Common myeloid progenitor, CD34-positive (primary cell): ENCODE measurements at regions not wholly inside any gene's neighbourhood (a gene's known extent, or its start where the extent isn't known, plus 50 kb on each side); places are given as distances from the start of the nearest gene placed in this dataset.
"Not testable (repeated sequence)": the region's sequence is repeated elsewhere in the genome, so short reads cannot be mapped to it uniquely, and the experiment has no call there.

ENCODE experiments used
- CTCF ChIA-PET: fragments of 350-600 bp; sonication (Branson Sonifier 250); formaldehyde crosslinking; loops from one replicate; lab custom pipeline; 2021; ENCODE audit warnings: antibody characterized with exemption; lab: Charles Lee
- POLR2A ChIA-PET: fragments of 350-600 bp; sonication (Branson Sonifier 250); formaldehyde crosslinking; loops from one replicate; lab custom pipeline; 2021; ENCODE audit warnings: antibody characterized with exemption; lab: Charles Lee
- DNase-seq, 3 donors: peaks; one replicate each; pipeline versions ENCODE4 v3.0.0 to v3.0.0-alpha.2; 2013
- H3K27ac ChIP-seq, 2 experiments: 1 replicate in 1 of 2; 2 replicates in 1 of 2; pipeline ENCODE4 v1.7.0; 2013; ENCODE audit warnings: inconsistent platforms in 2 of 2, low read length in 2 of 2, mild to moderate bottlenecking in 2 of 2, low read depth in 1 of 2, moderate library complexity in 1 of 2; ENCODE audit not compliant: severe bottlenecking in 2 of 2, insufficient read depth in 1 of 2, poor library complexity in 1 of 2
- H3K27me3 ChIP-seq, 5 experiments: replicated peaks in 2 of 5; 1 replicate in 3 of 5; 2 replicates in 2 of 5; pipeline versions ENCODE4 v1.6.1 to v1.7.0; 2013; ENCODE audit warnings: low read length in 4 of 5, mild to moderate bottlenecking in 2 of 5, moderate library complexity in 2 of 5, inconsistent platforms in 1 of 5; ENCODE audit not compliant: insufficient read depth in 5 of 5, control insufficient read depth in 4 of 5
- H3K36me3 ChIP-seq, 4 experiments: 1 replicate in 2 of 4; 2 replicates in 2 of 4; pipeline versions ENCODE4 v1.6.1 to v1.7.0; 2013; ENCODE audit warnings: low read length in 3 of 4, control low read depth in 1 of 4, mild to moderate bottlenecking in 1 of 4; ENCODE audit not compliant: control insufficient read depth in 4 of 4, insufficient read depth in 4 of 4
- H3K4me1 ChIP-seq, 4 experiments: 1 replicate in 3 of 4; 2 replicates in 1 of 4; pipeline versions ENCODE4 v1.6.1 to v1.7.1; 2013; ENCODE audit warnings: low read length in 3 of 4, mild to moderate bottlenecking in 3 of 4, control low read depth in 1 of 4, inconsistent platforms in 1 of 4, moderate library complexity in 1 of 4; ENCODE audit not compliant: control insufficient read depth in 4 of 4, insufficient read depth in 4 of 4; ENCODE audit errors: control extremely low read depth in 1 of 4
- H3K4me3 ChIP-seq, 7 experiments: 1 replicate in 4 of 7; 2 replicates in 3 of 7; pipeline versions ENCODE4 v1.5.1 to v1.7.0; 2013; ENCODE audit warnings: mild to moderate bottlenecking in 7 of 7, low read length in 6 of 7, moderate library complexity in 6 of 7, inconsistent platforms in 2 of 7, low read depth in 2 of 7, control low read depth in 1 of 7; ENCODE audit not compliant: insufficient read depth in 4 of 7, control insufficient read depth in 1 of 7; ENCODE audit errors: extremely low read depth in 1 of 7
- H3K9me3 ChIP-seq, 5 experiments: 1 replicate in 4 of 5; 2 replicates in 1 of 5; pipeline versions ENCODE4 v1.6.1 to v1.7.1; 2013; ENCODE audit warnings: low read length in 4 of 5, mild to moderate bottlenecking in 2 of 5, inconsistent platforms in 1 of 5, low read depth in 1 of 5, moderate library complexity in 1 of 5; ENCODE audit not compliant: control insufficient read depth in 4 of 5, insufficient read depth in 2 of 5; ENCODE audit errors: control extremely low read depth in 1 of 5
- WGBS: methylation state at CpG from one replicate; pipeline ENCODE4 v1.1.5; 2013; ENCODE audit not compliant: insufficient coverage; 5-methylcytosine and 5-hydroxymethylcytosine counted together

- no peak overlapping the region for H3K4me3 ChIP-seq
- H3K36me3 ChIP-seq = no peaks in the 10 kb centered on the region
- H3K4me1 ChIP-seq = no peaks in the 10 kb centered on the region
- H3K27ac ChIP-seq = no peak overlapping the region
- ChIA-PET CTCF (no interaction called here), POLR2A (no interaction called here)
- WGBS = 96% methylated on average over 10 of the region's 11 CpGs
- H3K9me3 ChIP-seq = peaks cover 0 to 5% (median 0%) of the 10 kb centered on the region in 5 experiments
- DNase-seq = no peak
- H3K27me3 ChIP-seq = no peaks in the 10 kb centered on the region
Observed at GRCh38 chr7:12839508-12840153, 152.2 kb downstream of the ARL4A start.

DNA sequence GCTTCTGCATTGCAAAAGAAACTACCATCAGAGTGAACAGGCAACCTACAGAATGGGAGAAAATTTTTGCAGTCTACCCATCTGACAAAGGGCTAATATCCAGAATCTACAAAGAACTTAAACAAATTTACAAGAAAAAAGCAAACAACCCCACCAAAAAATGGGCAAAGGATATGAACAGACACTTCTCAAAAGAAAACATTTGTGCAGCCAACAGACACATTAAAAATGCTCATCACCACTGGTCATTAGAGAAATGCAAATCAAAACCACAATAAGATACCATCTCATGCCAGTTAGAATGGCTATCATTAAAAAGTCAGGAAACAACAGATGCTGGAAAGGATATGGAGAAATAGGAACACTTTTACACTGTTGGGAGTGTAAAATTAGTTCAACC, 157.3 kb downstream of the ARL4A start:
- POLR2A ChIA-PET, H3K27ac ChIP-seq, CTCF ChIA-PET, H3K36me3 ChIP-seq, H3K4me3 ChIP-seq, H3K4me1 ChIP-seq, H3K27me3 ChIP-seq, H3K9me3 ChIP-seq, DNase-seq: not testable (repeated sequence)

DNA sequence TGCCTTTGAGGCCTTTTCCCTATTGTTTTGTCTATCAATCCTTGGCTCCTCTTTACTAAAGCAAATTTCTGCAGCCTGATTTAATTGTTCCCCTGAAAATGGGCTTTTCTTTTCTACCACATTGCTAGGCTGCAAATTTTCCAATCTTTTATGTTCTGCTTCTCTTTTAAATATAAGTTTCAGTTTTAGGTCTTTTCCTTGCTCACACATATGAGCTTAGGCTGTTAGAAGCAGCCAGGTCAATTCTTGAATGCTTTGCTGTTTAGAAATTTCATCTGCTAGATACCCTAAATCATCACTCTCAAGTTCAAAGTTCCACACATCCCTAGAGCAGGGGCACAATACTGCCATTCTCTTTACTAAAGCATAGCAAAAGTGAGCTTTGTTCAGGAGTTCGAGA, 159.6 kb downstream of the ARL4A start:
- Histone ChIP-seq H3K4me1 (no peaks in the 10 kb centered on the region), H3K4me3 (no peak overlapping the region), H3K9me3 (peaks cover 0 to 9% (median 3%) of the 10 kb centered on the region in 5 experiments), H3K27ac (no peak overlapping the region), H3K27me3 (no peaks in the 10 kb centered on the region), H3K36me3 (no peaks in the 10 kb centered on the region)
- ChIA-PET CTCF (no interaction called here), POLR2A (no interaction called here)
- DNase-seq = no peak
- WGBS = no CpG with 5 or more reads among the region's 1 CpG

- DNase-seq = no peak
- H3K27me3 ChIP-seq = no peaks in the 10 kb centered on the region
- ChIA-PET POLR2A (no interaction called here), CTCF (no interaction called here)
- H3K36me3 ChIP-seq = no peaks in the 10 kb centered on the region
- peaks cover 1 to 4% (median 2%) of the 10 kb centered on the region in 5 experiments for H3K9me3 ChIP-seq
- WGBS = 86% methylated on average over 2 of the region's 3 CpGs
- no peak overlapping the region for H3K4me3 ChIP-seq
- no peaks in the 10 kb centered on the region for H3K4me1 ChIP-seq
- no peak overlapping the region for H3K27ac ChIP-seq
Observed at GRCh38 chr7:12851142-12851541, 163.7 kb downstream of the ARL4A start.

DNA sequence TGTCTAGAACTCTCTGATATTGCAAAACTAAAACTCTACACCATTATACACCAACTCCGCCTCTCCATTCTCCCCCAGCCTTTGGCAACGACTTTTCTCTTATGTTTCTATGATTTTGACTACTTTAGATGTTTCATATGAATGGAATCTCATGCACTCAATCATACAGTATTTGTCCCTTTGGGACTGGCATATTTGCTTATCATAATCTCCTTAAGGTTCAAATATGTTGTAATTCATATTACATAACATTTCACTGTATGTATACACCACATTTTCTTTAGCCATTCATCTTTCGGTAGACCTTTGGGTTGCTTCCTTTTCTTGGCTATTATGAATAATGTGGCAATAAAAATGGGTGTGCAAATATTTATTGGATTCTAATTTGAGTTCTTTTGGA, 164.4 kb downstream of the ARL4A start:
- no peaks in the 10 kb centered on the region for H3K27me3 ChIP-seq
- POLR2A ChIA-PET = no interaction called here
- no CpG with 5 or more reads among the region's 3 CpGs for WGBS
- peaks cover 0 to 1% (median 0%) of the 10 kb centered on the region in 5 experiments for H3K9me3 ChIP-seq
- no peak overlapping the region for H3K4me3 ChIP-seq
- CTCF ChIA-PET = interaction anchor here (0.6 kb wide), 1 partner anchor 13 kb away, joined by 3 read pairs; no protein-coding TSS in a partner anchor
- no peaks in the 10 kb centered on the region for H3K4me1 ChIP-seq
- no peaks in the 10 kb centered on the region for H3K36me3 ChIP-seq
- H3K27ac ChIP-seq = no peak overlapping the region
- no peak for DNase-seq

DNA sequence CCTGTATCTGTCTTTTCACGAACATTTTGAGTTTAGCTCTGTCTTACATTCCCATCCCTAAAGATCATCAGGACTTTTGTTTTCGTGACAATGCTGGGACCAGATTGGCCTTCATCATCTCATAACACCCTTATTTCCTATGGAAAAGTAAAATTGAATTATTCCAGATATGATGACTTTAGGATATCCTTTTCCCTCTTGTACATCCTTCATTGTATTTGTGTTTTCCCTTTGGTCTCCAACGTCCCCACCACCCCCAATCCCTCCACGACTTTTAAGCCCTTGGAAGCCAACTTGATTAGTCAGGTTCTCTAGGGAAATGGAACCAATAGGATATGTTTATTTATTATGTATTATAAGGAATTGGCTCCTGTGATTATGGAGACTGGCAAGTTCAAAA, 167.6 kb downstream of the ARL4A start:
- H3K9me3 ChIP-seq = peaks cover 0 to 1% (median 0%) of the 10 kb centered on the region in 5 experiments
- no peaks in the 10 kb centered on the region for H3K27me3 ChIP-seq
- no peak for DNase-seq
- H3K27ac ChIP-seq = no peak overlapping the region
- POLR2A ChIA-PET = no interaction called here
- CTCF ChIA-PET = no interaction called here
- WGBS = no CpG with 5 or more reads among the region's 4 CpGs
- no peak overlapping the region for H3K4me3 ChIP-seq
- H3K4me1 ChIP-seq = no peaks in the 10 kb centered on the region
- H3K36me3 ChIP-seq = no peaks in the 10 kb centered on the region

- H3K27ac ChIP-seq = no peak overlapping the region
- peaks cover 0 to under 1% (median 0%) of the 10 kb centered on the region in 5 experiments for H3K9me3 ChIP-seq
- ChIA-PET POLR2A (no interaction called here), CTCF (no interaction called here)
- H3K4me3 ChIP-seq = no peak overlapping the region
- no peaks in the 10 kb centered on the region for H3K4me1 ChIP-seq
- no CpG with 5 or more reads among the region's 2 CpGs for WGBS
- DNase-seq = no peak
- no peaks in the 10 kb centered on the region for H3K36me3 ChIP-seq
- H3K27me3 ChIP-seq = no peaks in the 10 kb centered on the region
Observed at GRCh38 chr7:12859761-12860160, 172.3 kb downstream of the ARL4A start.
